IMR-90 (cell line): ENCODE measurements at regions not wholly inside any gene's neighbourhood (a gene's known extent, or its start where the extent isn't known, plus 50 kb on each side); places are given as distances from the start of the nearest gene placed in this dataset.

Experiments
- ATAC-seq: fragments of 200-7000 bp; cut with Tn5 transposase; 2 replicates; pipeline ENCODE4 v1.9.1; 2020; ENCODE audit warnings: low read depth, mild to moderate bottlenecking, moderate library complexity
- BruUV-seq: library from RNA; stranded (reverse); fragments of 400-500 nt; replicated peaks from 2 replicates; lab custom pipeline; 2021; lab: Mats Ljungman, UMichigan
- CTCF ChIA-PET: fragments of 300-600 bp; formaldehyde crosslinking; extraction: SDS; loops from one replicate; lab custom pipeline; 2021; ENCODE audit warnings: antibody characterized with exemption; lab: Yijun Ruan, JAX
- POLR2A ChIA-PET: fragments of 300-600 bp; sonication (Branson Sonifier 250); formaldehyde crosslinking; loops from one replicate; lab custom pipeline; 2022; ENCODE audit warnings: antibody characterized with exemption; ENCODE audit not compliant: unreplicated experiment; lab: Charles Lee
- DNase-seq: peaks from one replicate; pipeline ENCODE4 v3.0.0; 2013
- H2AFZ ChIP-seq: replicated peaks from 2 replicates; pipeline ENCODE3; 2013; ENCODE audit warnings: low read length, mild to moderate bottlenecking; ENCODE audit not compliant: poor library complexity
- H2AK5ac ChIP-seq: 2 replicates; pipeline ENCODE4 v1.6.1; 2013; ENCODE audit warnings: low read depth, low read length, inconsistent platforms
- H2AK9ac ChIP-seq: replicated peaks from 2 replicates; pipeline ENCODE3; 2013; ENCODE audit warnings: mild to moderate bottlenecking, low read depth, low read length, moderate library complexity; ENCODE audit not compliant: poor library complexity
- H2BK120ac ChIP-seq: 2 replicates; pipeline ENCODE4 v1.6.1; 2013; ENCODE audit warnings: low read depth, low read length, inconsistent platforms
- H2BK15ac ChIP-seq: 3 replicates; pipeline ENCODE4 v1.6.1; 2013; ENCODE audit warnings: low read depth, low read length, inconsistent platforms
- H2BK20ac ChIP-seq: 2 replicates; pipeline ENCODE4 v1.6.1; 2013; ENCODE audit warnings: low read depth, mild to moderate bottlenecking, inconsistent platforms, low read length, moderate library complexity
- H2BK5ac ChIP-seq: 2 replicates; pipeline ENCODE4 v1.6.1; 2013; ENCODE audit warnings: mild to moderate bottlenecking, low read depth, low read length, inconsistent platforms; ENCODE audit not compliant: poor library complexity, severe bottlenecking
- H3K14ac ChIP-seq: replicated peaks from 2 replicates; pipeline ENCODE4 v1.6.1; 2013; ENCODE audit warnings: low read depth, low read length, inconsistent platforms
- H3K18ac ChIP-seq: 2 replicates; pipeline ENCODE4 v1.6.1; 2013; ENCODE audit warnings: low read depth, low read length, control low read depth
- H3K23ac ChIP-seq: 2 replicates; pipeline ENCODE4 v1.6.1; 2013; ENCODE audit warnings: low read depth, low read length, inconsistent platforms
- H3K27ac ChIP-seq: 2 replicates; pipeline ENCODE4 v1.5.1; 2013; ENCODE audit warnings: mild to moderate bottlenecking, control low read depth, low read length; ENCODE audit not compliant: insufficient read depth
- H3K27me3 ChIP-seq: 2 replicates; pipeline ENCODE4 v1.6.1; 2013; ENCODE audit warnings: low read length; ENCODE audit not compliant: control insufficient read depth, insufficient read depth
- H3K36me3 ChIP-seq: 2 replicates; pipeline ENCODE4 v1.6.1; 2013; ENCODE audit warnings: low read length, mixed read lengths; ENCODE audit not compliant: control insufficient read depth, insufficient read depth
- H3K4ac ChIP-seq: 2 replicates; pipeline ENCODE4 v1.6.1; 2013; ENCODE audit warnings: low read depth, low read length, inconsistent platforms
- H3K4me1 ChIP-seq: 2 replicates; pipeline ENCODE4 v1.6.1; 2013; ENCODE audit warnings: low read length, mixed read lengths; ENCODE audit not compliant: control insufficient read depth, insufficient read depth
- H3K4me2 ChIP-seq: 2 replicates; pipeline ENCODE4 v1.6.1; 2013; ENCODE audit warnings: low read depth, mild to moderate bottlenecking, control low read depth, low read length, moderate library complexity
- H3K4me3 ChIP-seq: 2 replicates; pipeline ENCODE4 v1.5.1; 2013; ENCODE audit warnings: low read depth, mild to moderate bottlenecking, control low read depth, low read length, moderate library complexity; ENCODE audit not compliant: insufficient read depth
- H3K56ac ChIP-seq: 2 replicates; pipeline ENCODE4 v1.6.1; 2013; ENCODE audit warnings: low read length, inconsistent platforms; ENCODE audit not compliant: insufficient read depth; ENCODE audit errors: extremely low read depth
- H3K79me1 ChIP-seq, 2 experiments: 2 replicates each; pipeline ENCODE4 v1.6.1; 2013; ENCODE audit warnings: low read length in 2 of 2, inconsistent platforms in 1 of 2, low read depth in 1 of 2
- H3K9ac ChIP-seq: 2 replicates; pipeline ENCODE4 v1.6.1; 2013; ENCODE audit warnings: low read depth, low read length, control low read depth
- H3K9me1 ChIP-seq: 2 replicates; pipeline ENCODE4 v1.6.1; 2013; ENCODE audit warnings: low read length, inconsistent platforms; ENCODE audit not compliant: insufficient read depth
- H3K9me3 ChIP-seq: 2 replicates; pipeline ENCODE4 v1.6.1; 2013; ENCODE audit warnings: low read length; ENCODE audit not compliant: control insufficient read depth, insufficient read depth
- H4K20me1 ChIP-seq: 2 replicates; pipeline ENCODE4 v1.6.1; 2013; ENCODE audit warnings: low read length, inconsistent platforms; ENCODE audit not compliant: insufficient read depth
- H4K5ac ChIP-seq: 2 replicates; pipeline ENCODE4 v1.6.1; 2013; ENCODE audit warnings: mild to moderate bottlenecking, low read depth, low read length, control low read depth
- H4K8ac ChIP-seq, 2 experiments: 2 replicates each; pipeline ENCODE4 v1.6.1; 2013; ENCODE audit warnings: low read depth in 2 of 2, low read length in 2 of 2, control low read depth in 1 of 2, inconsistent platforms in 1 of 2
- H4K91ac ChIP-seq: 2 replicates; pipeline ENCODE4 v1.6.1; 2013; ENCODE audit warnings: low read depth, low read length, inconsistent platforms; ENCODE audit not compliant: insufficient read depth
- CHD1 ChIP-seq: IDR thresholded peaks from 2 replicates; pipeline ENCODE4 v1.6.1; 2012; ENCODE audit warnings: low read depth, low read length, improper control_type of control experiment
- MXI1 ChIP-seq: IDR thresholded peaks from 2 replicates; pipeline ENCODE4 v1.6.1; 2012; ENCODE audit warnings: low read depth, mild to moderate bottlenecking, low read length, moderate library complexity, borderline replicate concordance
- NFE2L2 ChIP-seq: fragments of 150-350 bp; IDR thresholded peaks from 2 replicates; pipeline ENCODE4 v1.6.1; 2016; ENCODE audit warnings: low read depth, mild to moderate bottlenecking, low read length
- RAD21 ChIP-seq: IDR thresholded peaks from 2 replicates; pipeline ENCODE4 v1.6.1; 2012; ENCODE audit warnings: low read length, improper control_type of control experiment
- WGBS, 2 experiments: methylation state at CpG; one replicate each; pipeline versions ENCODE4 v1.1.5 to v1.1.7; 2013; ENCODE audit warnings: missing lambda C conversion rate in 2 of 2; ENCODE audit not compliant: insufficient read length in 1 of 2; ENCODE audit errors: extremely low coverage in 2 of 2; 5-methylcytosine and 5-hydroxymethylcytosine counted together
- dilution Hi-C: fragments of 300-500 bp; cut with HindIII; formaldehyde crosslinking; loops from one replicate; pipeline ENCODE4 v1.14.3; 2018; ENCODE audit warnings: low sequenced_read_pairs; ENCODE audit not compliant: unreplicated experiment
- in situ Hi-C: fragments of 300-500 bp; cut with MboI; formaldehyde crosslinking; loops from 3 replicates; pipeline ENCODE4 v1.14.3; 2019; ENCODE audit warnings: low sequenced_read_pairs, inconsistent platforms, mixed read lengths
- intact Hi-C: fragments of 100-400 bp; cut with micrococcal nuclease; formaldehyde crosslinking; loops from 2 replicates; pipeline ENCODE4 v1.10.0; 2022

DNA sequence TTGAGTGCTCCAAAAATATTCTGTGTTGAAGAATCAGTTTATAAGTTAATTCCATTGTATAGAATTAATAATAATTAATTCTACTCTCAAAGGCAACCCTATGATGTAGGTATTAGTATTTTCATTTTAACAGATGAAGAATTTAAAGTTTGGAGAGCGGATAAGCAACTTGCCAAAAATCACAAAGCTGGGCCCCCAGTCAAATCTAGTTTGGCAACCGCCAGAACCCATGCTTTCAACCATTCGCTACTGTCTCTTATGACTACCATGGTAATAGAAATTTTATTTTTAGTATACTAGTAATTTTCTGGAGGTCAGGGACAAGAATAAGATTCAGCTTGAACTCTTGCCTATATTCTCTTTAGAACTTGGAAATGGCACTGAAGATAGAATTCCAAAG is 229.8 kb downstream of the IBTK start:
- Histone ChIP-seq H3K79me1 (no peaks in the 10 kb centered on the region), H3K27ac (no peak overlapping the region), H3K27me3 (no peaks in the 10 kb centered on the region), H4K20me1 (no peaks in the 10 kb centered on the region), H3K4me3 (no peak overlapping the region), H2BK20ac (no peak overlapping the region), H2BK15ac (no peak overlapping the region), H4K5ac (no peak overlapping the region), H3K4me1 (peaks cover 3% of the 10 kb centered on the region; the same call in 1 of the 2 replicates), H3K18ac (no peak overlapping the region), H3K36me3 (no peaks in the 10 kb centered on the region), H3K9me3 (no peaks in the 10 kb centered on the region), H3K23ac (no peak overlapping the region), H4K91ac (no peak overlapping the region), H2AFZ (no peak overlapping the region), H3K9me1 (peaks cover 13% of the 10 kb centered on the region; the same call in 1 of the 2 replicates), H3K14ac (no peak overlapping the region), H2BK5ac (no peak overlapping the region), H2BK120ac (no peak overlapping the region), H4K8ac (no peak overlapping the region), H2AK9ac (no peak overlapping the region), H3K9ac (no peak overlapping the region), H3K4ac (no peak overlapping the region), H2AK5ac (no peak overlapping the region), H3K4me2 (no peak overlapping the region), H3K56ac (no peak overlapping the region)
- no peak for DNase-seq
- POLR2A ChIA-PET, result no interaction called here
- CTCF ChIA-PET, result no interaction called here
- dilution Hi-C loops, result no loop called here
- no peak for TF ChIP-seq NFE2L2
- no peak for TF ChIP-seq RAD21
- no peak for TF ChIP-seq CHD1
- TF ChIP-seq MXI1, result no peak
- intact Hi-C loops, result no loop called here
- no peak for ATAC-seq
- in situ Hi-C loops, result loop anchor here (25.0 kb wide), 1 partner anchor 1805 kb away; no protein-coding TSS in a partner anchor
- no TSS peak for BruUV-seq
- WGBS, 2 experiments, result no CpG with 5 or more reads among the region's 3 CpGs
